ENCODE measurements at regions not wholly inside any gene's neighbourhood (a gene's known extent, or its start where the extent isn't known, plus 50 kb on each side); places are given as distances from the start of the nearest gene placed in this dataset.

GRCh38 chr5:45189042-45189441, 380.3 kb downstream of the MRPS30 start:
- TF ChIP-seq, protein P1, sequence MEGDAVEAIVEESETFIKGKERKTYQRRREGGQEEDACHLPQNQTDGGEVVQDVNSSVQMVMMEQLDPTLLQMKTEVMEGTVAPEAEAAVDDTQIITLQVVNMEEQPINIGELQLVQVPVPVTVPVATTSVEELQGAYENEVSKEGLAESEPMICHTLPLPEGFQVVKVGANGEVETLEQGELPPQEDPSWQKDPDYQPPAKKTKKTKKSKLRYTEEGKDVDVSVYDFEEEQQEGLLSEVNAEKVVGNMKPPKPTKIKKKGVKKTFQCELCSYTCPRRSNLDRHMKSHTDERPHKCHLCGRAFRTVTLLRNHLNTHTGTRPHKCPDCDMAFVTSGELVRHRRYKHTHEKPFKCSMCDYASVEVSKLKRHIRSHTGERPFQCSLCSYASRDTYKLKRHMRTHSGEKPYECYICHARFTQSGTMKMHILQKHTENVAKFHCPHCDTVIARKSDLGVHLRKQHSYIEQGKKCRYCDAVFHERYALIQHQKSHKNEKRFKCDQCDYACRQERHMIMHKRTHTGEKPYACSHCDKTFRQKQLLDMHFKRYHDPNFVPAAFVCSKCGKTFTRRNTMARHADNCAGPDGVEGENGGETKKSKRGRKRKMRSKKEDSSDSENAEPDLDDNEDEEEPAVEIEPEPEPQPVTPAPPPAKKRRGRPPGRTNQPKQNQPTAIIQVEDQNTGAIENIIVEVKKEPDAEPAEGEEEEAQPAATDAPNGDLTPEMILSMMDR (IDR thresholded peaks at IDR 0.05; ENCODE audit: insufficient read depth, low read length, severe bottlenecking), result no peak
- FAIRE-seq (no peak), DNase-seq (ENCODE audit: low read depth) (no peak)
- no peaks in the 10 kb centered on the region for H3K27me3 ChIP-seq (ENCODE audit: control insufficient read depth, insufficient read depth, low read length)
- no peaks in the 10 kb centered on the region for H3K36me3 ChIP-seq (ENCODE audit: control insufficient read depth, insufficient read depth, low read length)
- H3K4me3 ChIP-seq (ENCODE audit: low read depth, low read length), result no peak overlapping the region

GRCh38 chr5:45189481-45189880, 380.7 kb downstream of the MRPS30 start:
- H3K27me3 ChIP-seq (ENCODE audit: control insufficient read depth, insufficient read depth, low read length), result no peaks in the 10 kb centered on the region
- no peak for FAIRE-seq
- TF ChIP-seq, protein P1 (IDR thresholded peaks at IDR 0.05; ENCODE audit: insufficient read depth, low read length, severe bottlenecking), result no peak

GRCh38 chr5:45195026-45195425, 386.3 kb downstream of the MRPS30 start:
- no peak for FAIRE-seq
- DNase-seq (ENCODE audit: low read depth), result no peak
- Histone ChIP-seq H3K4me3 (ENCODE audit: low read depth, low read length) (no peak overlapping the region), H3K36me3 (ENCODE audit: control insufficient read depth, insufficient read depth, low read length) (no peaks in the 10 kb centered on the region), H3K27me3 (ENCODE audit: control insufficient read depth, insufficient read depth, low read length) (no peaks in the 10 kb centered on the region)
- TF ChIP-seq, protein P1 (IDR thresholded peaks at IDR 0.05; ENCODE audit: insufficient read depth, low read length, severe bottlenecking), result no peak

More at GRCh38 chr5:45189481-45189880, 380.7 kb downstream of the MRPS30 start:
- Histone ChIP-seq H3K36me3 (ENCODE audit: control insufficient read depth, insufficient read depth, low read length) (no peaks in the 10 kb centered on the region), H3K4me3 (ENCODE audit: low read depth, low read length) (no peak overlapping the region)
- DNase-seq (ENCODE audit: low read depth), result no peak

Measured in bronchial epithelial cell (primary cell).